GM18870 (cell line): ENCODE measurements at regions not wholly inside any gene's neighbourhood (a gene's known extent, or its start where the extent isn't known, plus 50 kb on each side); places are given as distances from the start of the nearest gene placed in this dataset.

Experiments used
- ATAC-seq: cut with Tn5 transposase; IDR thresholded peaks from one replicate; pipeline ENCODE4 v1.9.1; 2021; ENCODE audit warnings: moderate library complexity; ENCODE audit not compliant: unreplicated experiment

GRCh38 chr13:40103864-40104263 is 448.4 kb downstream of the COG6 start:
- no peak for ATAC-seq

- ATAC-seq, result no peak
Measured at GRCh38 chr13:40105231-40105630, 449.8 kb downstream of the COG6 start.

DNA sequence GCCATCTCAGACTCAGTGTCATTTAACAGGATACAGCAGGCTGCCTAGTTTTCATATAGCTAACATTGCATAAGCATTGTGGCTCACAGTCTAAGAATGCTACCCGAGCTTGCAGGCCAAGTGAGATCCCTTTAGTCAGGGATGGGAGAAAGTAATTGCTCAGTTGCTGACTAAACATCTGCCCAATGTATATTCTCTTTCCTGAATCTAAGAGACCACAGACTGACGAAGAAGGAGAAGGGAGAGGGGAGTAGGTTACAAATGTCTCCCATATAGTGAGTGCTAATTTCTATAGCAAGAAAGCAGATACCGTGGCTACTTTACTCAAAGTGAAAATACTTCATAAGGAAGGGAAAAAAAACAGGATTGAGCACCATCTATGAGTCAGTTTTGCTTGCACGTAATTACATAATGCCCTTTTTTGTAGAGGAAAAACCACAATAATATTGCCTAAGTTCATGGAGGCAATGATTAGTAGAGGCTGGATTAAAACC is 453.9 kb downstream of the COG6 start:
- ATAC-seq, result no peak

DNA sequence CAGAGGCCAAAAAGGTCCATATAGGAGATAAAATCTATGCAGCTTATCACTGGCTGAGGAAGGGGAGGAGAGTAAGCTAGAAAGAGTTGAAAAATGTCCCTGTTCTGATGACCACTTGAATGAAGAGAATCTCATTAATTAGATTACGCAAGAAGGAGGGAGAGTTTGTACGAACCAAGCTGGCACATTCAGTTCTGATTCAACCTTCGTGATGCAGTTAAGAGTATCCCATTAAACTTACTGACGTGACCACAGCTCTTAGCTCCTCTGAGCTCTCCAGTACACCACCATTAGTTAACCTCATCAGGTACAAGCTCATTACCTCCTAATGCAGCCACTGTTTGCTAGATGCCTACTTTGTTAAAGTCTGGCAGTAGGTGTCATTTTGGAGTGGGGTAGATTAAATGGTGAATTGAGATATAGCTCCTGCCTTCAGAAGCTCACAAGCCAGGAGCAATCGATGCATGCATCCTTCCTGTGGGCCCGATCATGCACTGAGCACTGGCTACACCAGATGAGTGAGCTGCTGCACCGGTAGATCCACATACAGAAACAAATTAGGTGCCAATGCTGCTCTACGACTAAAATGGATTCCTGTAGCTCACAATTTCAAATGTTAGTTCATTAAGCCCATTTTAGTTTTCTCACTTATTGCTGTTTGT is 458.3 kb downstream of the COG6 start:
- no peak for ATAC-seq

GRCh38 chr13:40114305-40114896 is 458.9 kb downstream of the COG6 start:
- ATAC-seq, result no peak

DNA sequence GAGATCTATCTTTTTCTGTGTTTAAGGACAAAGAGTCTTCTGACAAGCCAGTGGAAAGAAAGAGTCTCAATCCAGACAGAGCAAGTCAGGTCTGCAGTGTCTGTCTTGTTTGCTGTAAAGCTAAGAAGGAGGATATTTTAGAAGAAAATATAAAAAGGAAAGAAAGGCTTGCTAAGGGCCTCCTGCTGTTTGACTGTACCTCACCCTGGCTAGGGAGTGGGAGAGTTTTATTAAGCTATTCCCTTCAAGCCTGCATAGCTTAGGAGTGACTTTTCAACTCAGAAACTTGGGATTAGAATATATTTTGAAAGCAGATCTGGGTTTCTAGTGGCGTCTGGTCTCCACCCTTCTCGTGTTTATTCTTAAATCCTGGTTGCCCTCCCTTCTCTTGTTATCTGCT is 460.0 kb downstream of the COG6 start:
- no peak for ATAC-seq

DNA sequence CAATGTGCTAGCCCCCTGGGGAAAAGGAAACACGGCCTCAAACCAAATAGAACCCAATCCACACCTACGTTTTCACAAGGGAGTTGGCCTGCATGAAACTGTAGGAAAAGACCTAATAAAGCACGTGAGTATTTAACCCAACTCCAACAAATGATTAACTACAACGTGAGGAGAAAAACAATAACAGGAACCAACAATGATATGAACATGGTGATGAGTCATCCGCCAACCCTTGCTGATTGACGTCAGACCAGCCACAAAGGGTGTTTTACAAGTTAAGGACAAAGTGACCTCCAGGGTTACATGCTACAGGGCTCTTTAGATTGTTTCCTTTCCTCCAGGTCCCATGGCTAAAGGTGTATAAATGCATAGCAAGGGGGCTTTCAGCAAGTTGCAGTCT is 460.5 kb downstream of the COG6 start:
- ATAC-seq, result peak; percentile 96

- no peak for ATAC-seq
Measured at GRCh38 chr13:40118337-40118736, 462.9 kb downstream of the COG6 start.

DNA sequence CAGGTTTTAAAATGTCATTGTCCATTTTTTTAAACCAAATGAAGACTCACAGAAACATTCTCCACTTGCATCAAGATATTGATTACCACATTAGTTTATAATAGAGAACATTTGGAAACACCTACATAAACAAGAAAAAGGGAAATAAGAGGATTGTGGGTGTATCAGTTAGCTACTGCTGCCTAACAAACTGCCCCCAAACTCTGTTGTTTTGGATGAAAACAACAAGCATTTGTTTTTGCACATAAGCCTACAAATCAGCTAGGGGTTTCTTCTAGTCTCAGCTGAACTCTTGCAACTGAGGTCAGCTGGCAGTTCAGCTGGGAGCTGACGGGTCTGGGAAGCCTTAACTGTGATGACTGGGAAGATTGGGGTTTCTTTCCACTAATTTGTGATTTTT is 464.4 kb downstream of the COG6 start:
- no peak for ATAC-seq

- ATAC-seq, result no peak
Measured at GRCh38 chr13:40120288-40120687, 464.8 kb downstream of the COG6 start.

- no peak for ATAC-seq
Measured at GRCh38 chr13:40120781-40121180, 465.3 kb downstream of the COG6 start.

GRCh38 chr13:40121722-40122121 is 466.3 kb downstream of the COG6 start:
- ATAC-seq, result no peak

GRCh38 chr13:40123962-40124632 is 468.6 kb downstream of the COG6 start:
- no peak for ATAC-seq

- ATAC-seq, result no peak
Measured at GRCh38 chr13:40124633-40125015, 469.2 kb downstream of the COG6 start.

- ATAC-seq, result no peak
Measured at GRCh38 chr13:40125336-40125735, 469.9 kb downstream of the COG6 start.

DNA sequence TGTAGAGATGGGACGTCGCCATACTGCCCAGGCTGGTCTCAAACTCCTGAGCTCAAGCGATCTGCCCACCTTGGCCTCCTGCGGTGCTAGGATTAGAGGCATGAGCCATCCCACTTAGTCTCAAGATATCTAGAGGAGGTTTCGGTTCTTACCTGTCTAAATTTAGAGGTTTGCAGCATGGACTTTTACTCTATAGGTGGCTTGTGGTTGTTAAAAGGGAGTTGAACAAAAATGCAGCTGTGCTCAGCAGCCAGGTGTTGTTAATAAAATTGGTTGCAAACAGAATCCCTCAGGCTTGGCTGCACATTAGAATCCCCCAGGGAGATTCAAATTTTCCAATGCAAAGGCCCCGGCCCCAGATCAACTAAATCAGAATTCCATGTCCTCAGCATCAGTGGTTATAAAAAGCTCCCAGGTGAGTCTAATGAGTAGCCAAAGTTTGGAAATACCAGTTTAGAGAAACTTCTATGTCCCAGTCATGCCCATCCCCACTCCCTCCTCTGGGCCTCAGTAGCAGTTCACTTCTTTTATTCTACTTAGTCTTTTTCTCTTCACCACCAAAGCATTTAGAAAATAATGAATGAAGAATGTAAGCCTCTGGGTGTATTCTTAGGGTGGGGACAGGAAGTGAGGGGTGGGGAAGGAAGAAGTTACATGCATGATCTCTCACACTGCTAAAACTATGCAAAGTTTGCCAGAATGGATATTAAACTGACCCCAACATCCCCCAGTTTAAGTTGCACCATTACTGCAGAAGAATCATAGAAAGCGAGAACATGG is 471.0 kb downstream of the COG6 start:
- no peak for ATAC-seq

- ATAC-seq, result no peak
Measured at GRCh38 chr13:40127476-40127875, 472.0 kb downstream of the COG6 start.

DNA sequence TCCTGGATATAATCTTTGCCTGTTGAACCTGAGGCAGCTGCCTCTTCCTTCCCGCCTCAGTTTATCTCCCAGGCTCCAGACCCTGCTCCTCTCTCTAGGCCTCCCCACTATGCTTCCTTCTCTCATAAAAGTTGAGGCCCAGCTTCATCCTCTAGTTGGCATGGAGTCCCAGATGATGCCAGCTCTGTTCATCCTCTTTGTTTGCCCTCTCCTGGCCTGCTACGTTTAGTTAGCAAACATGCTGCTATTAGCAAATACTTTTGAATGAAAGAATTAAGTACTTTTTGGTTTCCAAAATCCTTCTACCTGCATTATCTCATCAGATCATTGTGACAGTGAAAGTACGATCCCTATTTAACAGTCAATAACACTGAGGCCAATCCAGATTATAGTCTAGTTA is 472.5 kb downstream of the COG6 start:
- ATAC-seq, result no peak

- no peak for ATAC-seq
Measured at GRCh38 chr13:40129467-40129866, 474.0 kb downstream of the COG6 start.

GRCh38 chr13:40130871-40131636 is 475.6 kb downstream of the COG6 start:
- ATAC-seq, result no peak

- ATAC-seq, result no peak
Measured at GRCh38 chr13:40132249-40132648, 476.8 kb downstream of the COG6 start.
